Naive thymus-derived CD8-positive, alpha-beta T cell (primary cell): ENCODE measurements at regions not wholly inside any gene's neighbourhood (a gene's known extent, or its start where the extent isn't known, plus 50 kb on each side); places are given as distances from the start of the nearest gene placed in this dataset.

Experiments
- ATAC-seq, 2 donors: fragments of 150-1000 bp; cut with Tn5 transposase in 1 of 2; sonication (Bioruptor Pico), chemical (Tn5 transposase) in 1 of 2; 1 replicate in 1 of 2; 2 replicates in 1 of 2; pipeline ENCODE4 v1.10.0; 2021; ENCODE audit warnings: mild to moderate bottlenecking in 2 of 2, moderate library complexity in 2 of 2
- POLR2A ChIA-PET: fragments of 350-600 bp; sonication (Branson Sonifier 250); formaldehyde crosslinking; loops from one replicate; lab custom pipeline; 2021; ENCODE audit warnings: antibody characterized with exemption; lab: Charles Lee
- DNase-seq, 10 donors: peaks; one replicate each; pipeline versions ENCODE4 v3.0.0 to v3.0.0-alpha.2; 2020 to 2022
- H3K27ac Mint-ChIP-seq, 10 donors: one replicate each; pipeline ENCODE4 v1.8.0; 2020 to 2022; ENCODE audit warnings: mild to moderate bottlenecking in 10 of 10, mixed read lengths in 10 of 10, moderate library complexity in 4 of 10, inconsistent platforms in 1 of 10
- H3K27me3 Mint-ChIP-seq, 5 donors: one replicate each; pipeline ENCODE4 v1.8.0; 2021 to 2022; ENCODE audit warnings: mixed read lengths in 5 of 5
- H3K36me3 Mint-ChIP-seq, 3 donors: one replicate each; pipeline ENCODE4 v1.8.0; 2020 to 2022; ENCODE audit warnings: mixed read lengths in 3 of 3, mild to moderate bottlenecking in 2 of 3, inconsistent platforms in 1 of 3
- H3K4me1 Mint-ChIP-seq, 4 donors: one replicate each; pipeline ENCODE4 v1.8.0; 2021 to 2022; ENCODE audit warnings: mixed read lengths in 4 of 4
- H3K4me3 Mint-ChIP-seq, 10 donors: one replicate each; pipeline ENCODE4 v1.8.0; 2020 to 2022; ENCODE audit warnings: mild to moderate bottlenecking in 10 of 10, mixed read lengths in 10 of 10, moderate library complexity in 6 of 10, inconsistent platforms in 1 of 10
- H3K9me3 Mint-ChIP-seq, 9 donors: one replicate each; pipeline ENCODE4 v1.8.0; 2020 to 2022; ENCODE audit warnings: mixed read lengths in 9 of 9, mild to moderate bottlenecking in 3 of 9, inconsistent platforms in 1 of 9, moderate library complexity in 1 of 9

DNA sequence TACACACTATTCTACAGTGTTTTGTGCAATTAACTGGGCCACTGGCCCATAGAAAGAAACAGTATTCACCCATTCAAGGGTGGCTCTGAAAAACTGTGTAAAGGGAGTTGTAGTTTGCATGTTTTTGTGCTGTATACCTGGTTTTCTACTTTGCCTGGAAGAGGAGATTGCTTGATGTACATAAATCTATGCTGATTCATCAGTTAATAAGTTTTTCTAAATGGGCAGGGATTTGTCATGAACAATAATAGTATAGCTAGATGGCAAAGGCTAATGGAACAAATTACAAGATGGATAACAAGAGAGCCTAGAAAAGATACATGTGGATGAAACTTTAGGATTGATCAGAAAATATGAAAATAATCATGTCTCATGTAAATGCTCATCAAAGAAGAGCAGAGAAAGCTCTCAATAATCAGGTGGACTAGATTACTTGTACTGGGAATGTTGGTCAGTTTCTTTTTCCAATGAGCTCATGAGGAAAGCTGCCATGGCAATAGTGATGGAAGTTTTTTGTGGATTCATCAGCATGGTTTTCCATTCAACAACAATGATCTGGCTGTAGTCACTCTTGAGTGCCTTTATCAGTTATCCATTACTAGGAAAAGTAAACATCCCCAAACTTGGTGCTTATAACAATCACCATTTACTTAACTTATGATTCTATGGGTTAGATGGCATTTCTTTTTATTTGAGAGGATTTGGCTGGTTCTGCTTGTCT lies 602.8 kb downstream of the BRINP3 start:
- H3K27ac Mint-ChIP-seq = no peak overlapping the region
- H3K9me3 Mint-ChIP-seq = peaks cover 2 to 31% (median 15%) of the 10 kb centered on the region in 9 donors
- H3K4me1 Mint-ChIP-seq = no peaks in the 10 kb centered on the region
- H3K4me3 Mint-ChIP-seq = no peak overlapping the region
- H3K27me3 Mint-ChIP-seq = no peaks in the 10 kb centered on the region
- no peak for DNase-seq
- POLR2A ChIA-PET = no interaction called here
- H3K36me3 Mint-ChIP-seq = no peaks in the 10 kb centered on the region
- no peak for ATAC-seq

DNA sequence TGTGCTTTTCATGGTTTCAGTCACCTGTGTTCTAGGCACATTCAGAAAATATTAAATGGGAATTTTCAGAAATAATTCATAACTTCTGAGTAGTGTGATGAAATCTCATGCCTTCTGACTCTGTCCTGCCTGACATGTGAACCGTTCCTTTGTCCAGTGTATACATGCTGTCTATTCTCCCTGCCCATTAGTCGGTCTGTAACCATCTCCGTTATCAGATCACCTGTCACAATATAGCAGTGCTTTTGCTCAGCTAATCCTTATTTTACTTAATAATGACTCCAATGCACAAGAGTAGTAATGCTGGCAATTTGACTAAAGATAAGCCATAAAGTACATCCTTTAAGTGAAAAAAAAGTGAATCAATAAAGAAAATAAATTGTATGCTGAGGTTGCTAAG lies 597.5 kb downstream of the BRINP3 start:
- Mint-ChIP-seq H3K9me3 (peaks cover 5 to 32% (median 12%) of the 10 kb centered on the region in 9 donors), H3K27me3 (no peaks in the 10 kb centered on the region), H3K27ac (no peak overlapping the region), H3K4me1 (no peaks in the 10 kb centered on the region), H3K4me3 (no peak overlapping the region), H3K36me3 (no peaks in the 10 kb centered on the region)
- POLR2A ChIA-PET = no interaction called here
- no peak for DNase-seq
- ATAC-seq = no peak

DNA sequence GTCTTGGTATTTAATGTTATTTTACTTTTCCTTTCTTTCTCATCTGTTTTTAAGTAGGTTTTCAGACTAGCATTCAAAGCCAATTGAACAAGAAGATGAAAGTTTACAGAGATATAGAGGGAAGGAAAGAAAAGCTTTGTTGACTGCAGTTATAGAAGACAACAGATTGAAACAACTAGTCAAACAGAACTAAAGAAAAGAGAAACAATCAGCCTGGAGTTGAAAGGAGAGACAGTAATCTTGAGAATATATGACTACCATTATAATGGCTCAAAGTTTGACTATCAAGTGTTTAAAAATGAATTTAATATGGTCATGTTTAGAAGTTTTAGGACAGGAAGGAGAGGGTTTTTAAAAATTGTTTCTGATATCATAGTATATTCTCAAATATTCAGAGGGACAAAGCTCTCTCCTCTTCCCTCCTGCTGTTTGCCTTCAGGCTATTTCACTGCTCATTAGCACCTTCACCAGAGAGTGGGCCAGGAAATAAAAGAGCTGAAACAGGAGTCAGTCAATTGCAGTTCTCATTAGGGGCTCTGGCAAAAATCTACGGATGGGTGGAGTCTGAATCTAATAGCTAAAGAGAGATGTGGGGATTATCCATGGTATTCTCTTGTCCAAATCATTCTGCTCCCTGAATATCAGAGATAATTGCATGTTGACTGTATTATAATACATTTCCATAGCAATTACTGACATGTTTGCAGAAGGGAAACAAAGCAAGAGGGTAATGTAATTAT lies 577.8 kb downstream of the BRINP3 start:
- H3K4me3 Mint-ChIP-seq = no peak overlapping the region
- no peaks in the 10 kb centered on the region for H3K27me3 Mint-ChIP-seq
- H3K36me3 Mint-ChIP-seq = no peaks in the 10 kb centered on the region
- DNase-seq (no peak), ATAC-seq (no peak)
- POLR2A ChIA-PET = no interaction called here
- peaks cover 2 to 20% (median 11%) of the 10 kb centered on the region in 9 donors for H3K9me3 Mint-ChIP-seq
- no peaks in the 10 kb centered on the region for H3K4me1 Mint-ChIP-seq
- no peak overlapping the region for H3K27ac Mint-ChIP-seq

DNA sequence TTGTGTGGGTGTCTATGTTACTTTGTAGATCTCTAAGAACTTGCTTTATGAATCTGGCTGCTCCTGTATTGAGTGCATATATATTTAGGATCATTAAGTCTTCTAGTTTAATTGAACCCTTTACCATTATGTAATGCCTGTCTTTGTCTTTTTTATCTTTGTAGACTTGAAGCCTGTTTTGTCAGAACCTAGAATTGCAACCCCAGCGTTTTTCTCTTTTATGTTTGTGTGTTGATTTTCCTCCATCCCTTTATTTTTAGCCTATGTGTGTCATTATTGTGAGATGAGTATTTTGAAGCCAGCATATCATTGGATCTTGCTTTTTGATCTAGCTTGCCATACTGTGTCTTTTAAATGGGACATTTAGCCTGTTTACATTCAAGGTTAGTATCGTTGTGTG lies 573.2 kb downstream of the BRINP3 start:
- ATAC-seq = no peak
- POLR2A ChIA-PET = no interaction called here
- DNase-seq = no peak
- H3K27ac Mint-ChIP-seq = no peak overlapping the region
- no peak overlapping the region for H3K4me3 Mint-ChIP-seq
- no peaks in the 10 kb centered on the region for H3K27me3 Mint-ChIP-seq
- H3K36me3 Mint-ChIP-seq = peaks cover 0 to 19% (median 0%) of the 10 kb centered on the region in 3 donors
- peaks cover 4 to 40% (median 22%) of the 10 kb centered on the region in 9 donors for H3K9me3 Mint-ChIP-seq
- no peaks in the 10 kb centered on the region for H3K4me1 Mint-ChIP-seq

DNA sequence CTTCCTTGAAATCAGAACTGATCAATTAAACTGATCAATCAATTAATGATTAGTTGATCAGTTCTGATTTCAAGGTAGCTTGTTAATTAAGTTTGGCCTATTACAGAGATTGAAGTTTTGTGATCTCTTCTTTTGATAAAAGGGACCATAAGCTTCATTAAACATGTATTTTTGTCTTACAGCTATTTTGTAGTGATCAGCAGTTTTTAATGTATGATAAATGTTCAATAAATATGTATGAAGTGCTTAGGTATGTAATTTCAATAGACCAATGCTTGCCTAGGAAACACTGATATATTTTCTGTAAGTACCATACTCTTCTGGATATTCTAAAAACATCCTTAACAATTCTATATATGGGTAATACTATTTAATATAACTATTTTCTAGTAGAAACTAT lies 569.6 kb downstream of the BRINP3 start:
- POLR2A ChIA-PET = no interaction called here
- no peak overlapping the region for H3K4me3 Mint-ChIP-seq
- H3K27me3 Mint-ChIP-seq = no peaks in the 10 kb centered on the region
- ATAC-seq (no peak), DNase-seq (no peak)
- H3K9me3 Mint-ChIP-seq = peaks cover 0 to 45% (median 26%) of the 10 kb centered on the region in 9 donors
- H3K36me3 Mint-ChIP-seq = peaks cover 0 to 19% (median 0%) of the 10 kb centered on the region in 3 donors
- H3K4me1 Mint-ChIP-seq = no peaks in the 10 kb centered on the region
- H3K27ac Mint-ChIP-seq = no peak overlapping the region

DNA sequence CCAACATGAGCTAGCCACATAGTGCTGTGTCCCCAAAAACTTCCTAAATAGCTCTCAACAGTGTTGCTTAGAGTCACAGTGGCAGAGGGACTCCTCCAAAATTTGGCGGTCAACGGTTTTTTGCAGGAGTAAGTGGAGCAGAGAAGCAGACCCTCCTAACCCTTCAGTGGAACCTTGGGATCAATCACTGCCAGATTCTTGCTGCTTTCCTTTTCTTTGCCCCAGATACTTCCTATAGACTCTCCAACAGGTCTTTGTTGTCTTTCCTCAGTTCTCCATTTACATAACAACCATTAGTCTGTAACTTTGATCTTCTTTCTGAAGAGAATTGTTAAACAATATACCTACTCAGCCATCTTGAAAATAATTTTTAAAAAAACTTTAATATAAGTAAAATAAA lies 556.1 kb downstream of the BRINP3 start:
- Mint-ChIP-seq H3K9me3 (peaks cover 8 to 66% (median 22%) of the 10 kb centered on the region in 9 donors), H3K36me3 (no peaks in the 10 kb centered on the region), H3K4me3 (no peak overlapping the region), H3K4me1 (no peaks in the 10 kb centered on the region), H3K27me3 (no peaks in the 10 kb centered on the region), H3K27ac (no peak overlapping the region)
- DNase-seq (no peak), ATAC-seq (no peak)
- POLR2A ChIA-PET = no interaction called here

DNA sequence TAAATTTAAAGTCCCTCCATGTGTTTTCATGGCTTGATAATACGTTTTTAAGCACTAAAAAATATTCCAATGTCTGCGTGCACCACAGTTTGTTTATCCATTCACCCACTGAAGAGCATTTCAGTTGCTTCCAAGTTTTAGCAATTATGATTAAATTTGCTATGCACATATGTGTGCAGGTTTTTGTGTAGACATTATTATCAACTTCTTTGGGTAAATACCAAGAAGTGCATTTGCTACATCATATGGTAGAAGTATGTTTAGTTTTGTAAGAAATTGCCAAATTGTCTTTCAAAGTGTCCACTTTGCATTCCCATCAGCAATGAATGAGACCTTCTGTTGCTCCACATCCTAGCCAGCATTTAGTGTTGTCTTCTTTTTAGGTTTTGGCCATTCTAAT lies 550.0 kb downstream of the BRINP3 start:
- DNase-seq = no peak
- no peak for ATAC-seq
- no peak overlapping the region for H3K4me3 Mint-ChIP-seq
- H3K27ac Mint-ChIP-seq = no peak overlapping the region
- H3K9me3 Mint-ChIP-seq = peaks cover 4 to 52% (median 17%) of the 10 kb centered on the region in 9 donors
- H3K4me1 Mint-ChIP-seq = no peaks in the 10 kb centered on the region
- H3K36me3 Mint-ChIP-seq = no peaks in the 10 kb centered on the region
- POLR2A ChIA-PET = no interaction called here
- no peaks in the 10 kb centered on the region for H3K27me3 Mint-ChIP-seq

DNA sequence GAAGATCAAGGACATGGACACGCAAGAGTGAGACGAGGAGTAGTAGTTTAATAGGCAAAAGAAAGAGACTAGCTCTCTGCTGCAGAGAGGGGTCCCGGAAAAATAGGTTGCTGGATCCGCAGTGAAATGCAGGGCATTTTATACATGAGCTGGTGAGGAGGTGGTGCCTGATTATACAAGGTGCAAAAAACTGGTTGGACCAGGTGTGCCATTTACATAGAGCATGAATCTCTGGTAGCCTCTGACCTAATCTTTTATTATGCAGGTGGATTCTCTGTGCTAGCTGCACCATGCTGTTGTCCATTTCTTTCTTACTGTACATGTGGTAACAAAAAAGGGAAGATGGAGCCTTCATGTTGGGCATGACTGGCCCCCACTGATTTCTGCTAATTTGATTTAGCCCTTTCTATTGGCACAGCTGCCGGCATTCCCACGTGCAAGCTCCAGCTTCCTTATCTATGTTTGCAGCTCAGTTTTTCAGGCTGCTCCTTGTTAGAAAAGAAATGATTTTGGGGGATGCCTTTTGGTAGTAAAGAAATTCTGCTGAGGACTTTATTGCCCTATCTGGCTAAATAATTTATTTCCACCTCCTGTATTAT lies 548.1 kb downstream of the BRINP3 start:
- no peaks in the 10 kb centered on the region for H3K4me1 Mint-ChIP-seq
- ATAC-seq = no peak

DNA sequence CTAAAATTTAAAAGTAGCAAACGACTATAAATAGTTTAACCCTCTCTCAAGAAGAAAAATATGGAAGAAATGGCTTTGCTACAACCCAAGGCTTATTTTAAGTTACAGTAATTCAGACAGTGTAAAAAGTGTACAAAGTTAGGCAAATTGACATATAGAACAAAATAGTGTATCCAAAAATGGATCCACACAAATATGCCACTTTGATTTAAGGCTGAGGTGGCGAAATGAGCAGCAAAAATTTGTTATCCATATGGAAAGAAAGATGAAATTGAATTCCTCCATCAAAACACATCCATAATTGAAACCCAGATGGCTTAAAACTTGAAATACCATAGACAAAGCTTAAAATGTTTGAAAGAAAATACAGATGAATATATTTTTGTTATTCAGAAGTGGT lies 540.8 kb downstream of the BRINP3 start:
- peaks cover 0 to 7% (median 0%) of the 10 kb centered on the region in 3 donors for H3K36me3 Mint-ChIP-seq
- no peaks in the 10 kb centered on the region for H3K27me3 Mint-ChIP-seq
- H3K9me3 Mint-ChIP-seq = peaks cover 8 to 34% (median 23%) of the 10 kb centered on the region in 9 donors
- H3K4me1 Mint-ChIP-seq = no peaks in the 10 kb centered on the region
- ATAC-seq = no peak
- no peak for DNase-seq
- H3K4me3 Mint-ChIP-seq = no peak overlapping the region
- H3K27ac Mint-ChIP-seq = no peak overlapping the region
- POLR2A ChIA-PET = no interaction called here

More for the DNA sequence above, 548.1 kb downstream of the BRINP3 start:
- peaks cover 0 to 4% (median 0%) of the 10 kb centered on the region in 3 donors for H3K36me3 Mint-ChIP-seq
- no peak overlapping the region for H3K27ac Mint-ChIP-seq
- H3K27me3 Mint-ChIP-seq = no peaks in the 10 kb centered on the region
- peak overlapping the region in 1 of 10 donors; percentile 26 for H3K4me3 Mint-ChIP-seq
- no peak for DNase-seq
- POLR2A ChIA-PET = no interaction called here
- peaks cover 2 to 44% (median 20%) of the 10 kb centered on the region in 9 donors for H3K9me3 Mint-ChIP-seq

DNA sequence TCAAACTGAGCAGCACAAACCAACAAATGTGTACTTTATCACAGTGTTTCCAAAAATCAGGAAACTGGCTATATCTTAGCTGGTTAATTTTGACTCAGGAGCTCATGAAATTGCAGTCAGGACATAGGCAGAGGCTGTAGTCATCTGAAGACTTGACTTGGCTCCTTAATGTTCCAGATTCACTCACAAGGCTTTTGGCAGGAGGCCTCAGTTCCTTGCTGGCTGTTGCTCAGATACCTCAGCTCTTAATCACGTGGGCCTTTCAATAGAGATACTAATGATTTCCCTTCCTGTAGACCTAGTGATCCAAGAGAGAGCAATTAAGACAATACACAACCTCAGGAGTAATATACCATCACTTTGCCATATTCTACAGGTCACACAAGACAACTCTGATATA lies 537.7 kb downstream of the BRINP3 start:
- Mint-ChIP-seq H3K36me3 (peaks cover 0 to 3% (median 0%) of the 10 kb centered on the region in 3 donors), H3K9me3 (peaks cover 3 to 22% (median 12%) of the 10 kb centered on the region in 9 donors), H3K27me3 (no peaks in the 10 kb centered on the region), H3K4me1 (no peaks in the 10 kb centered on the region), H3K4me3 (no peak overlapping the region), H3K27ac (no peak overlapping the region)
- ATAC-seq (no peak), DNase-seq (no peak)
- POLR2A ChIA-PET = no interaction called here

DNA sequence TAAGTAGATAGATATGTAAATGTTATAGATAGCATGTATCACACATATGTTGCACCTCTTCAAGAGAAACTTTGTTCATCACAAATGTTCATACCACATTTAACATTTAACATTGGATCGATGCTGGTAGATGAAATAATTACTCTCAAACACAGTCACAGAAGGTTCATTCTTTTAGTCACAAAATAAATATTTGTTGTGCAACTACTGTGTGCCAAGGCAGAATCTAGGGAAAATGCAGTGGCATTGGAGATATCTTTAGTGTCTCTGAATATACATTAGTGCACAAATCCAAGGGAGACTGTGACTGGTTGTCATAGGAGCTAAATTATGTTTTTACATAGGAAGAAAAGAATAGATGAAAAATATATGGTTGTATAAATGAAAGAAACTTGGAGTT lies 535.7 kb downstream of the BRINP3 start:
- DNase-seq = no peak
- POLR2A ChIA-PET = no interaction called here
- H3K4me1 Mint-ChIP-seq = no peaks in the 10 kb centered on the region
- no peak overlapping the region for H3K4me3 Mint-ChIP-seq
- no peak overlapping the region for H3K27ac Mint-ChIP-seq
- H3K27me3 Mint-ChIP-seq = no peaks in the 10 kb centered on the region
- no peak for ATAC-seq
- peaks cover 2 to 23% (median 9%) of the 10 kb centered on the region in 9 donors for H3K9me3 Mint-ChIP-seq
- no peaks in the 10 kb centered on the region for H3K36me3 Mint-ChIP-seq

DNA sequence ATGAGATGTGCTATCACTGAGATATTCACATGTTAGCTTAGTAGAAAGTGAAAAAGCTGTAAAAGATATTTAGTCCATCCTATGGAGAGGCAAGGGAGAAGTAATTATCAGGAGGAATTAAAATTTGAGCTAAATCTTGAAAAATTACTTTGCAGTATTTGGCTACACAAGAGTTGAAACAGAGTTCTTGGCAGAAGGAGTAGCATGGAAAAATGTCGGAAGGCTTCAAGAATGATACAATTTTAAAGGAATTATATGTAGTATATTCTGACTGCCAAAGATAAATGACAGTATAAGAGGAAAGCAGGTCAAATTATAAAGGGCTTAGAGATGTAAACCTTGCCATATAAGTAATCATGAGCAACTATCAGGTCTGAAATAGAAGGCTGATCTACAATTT lies 518.9 kb downstream of the BRINP3 start:
- peaks cover 0 to 10% (median 4%) of the 10 kb centered on the region in 9 donors for H3K9me3 Mint-ChIP-seq
- no peaks in the 10 kb centered on the region for H3K27me3 Mint-ChIP-seq
- DNase-seq (no peak), ATAC-seq (no peak)
- no peak overlapping the region for H3K4me3 Mint-ChIP-seq
- H3K36me3 Mint-ChIP-seq = no peaks in the 10 kb centered on the region
- no peaks in the 10 kb centered on the region for H3K4me1 Mint-ChIP-seq
- H3K27ac Mint-ChIP-seq = no peak overlapping the region
- POLR2A ChIA-PET = no interaction called here

DNA sequence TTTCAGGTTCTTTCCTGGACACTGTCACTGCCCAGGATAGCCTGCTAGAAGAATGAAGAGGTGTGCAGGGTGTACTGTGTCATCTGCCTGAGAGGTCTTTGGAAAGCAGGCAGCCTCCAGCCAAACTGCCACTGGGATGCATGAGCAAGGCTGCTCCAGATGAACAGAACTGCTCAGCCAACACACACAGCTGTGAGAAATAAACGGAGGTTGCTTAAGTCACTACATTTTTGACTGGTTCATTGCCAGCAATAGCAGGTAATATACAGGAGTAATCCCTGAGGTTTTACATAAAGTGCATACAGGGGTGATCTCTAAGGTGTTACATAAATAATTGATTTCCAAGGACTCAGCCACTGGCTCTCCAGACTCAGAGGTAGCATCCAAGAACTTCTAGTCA lies 516.9 kb downstream of the BRINP3 start:
- no peak for DNase-seq
- H3K27ac Mint-ChIP-seq = no peak overlapping the region
- no peak overlapping the region for H3K4me3 Mint-ChIP-seq
- no peak for ATAC-seq
- H3K4me1 Mint-ChIP-seq = no peaks in the 10 kb centered on the region
- POLR2A ChIA-PET = no interaction called here
- H3K27me3 Mint-ChIP-seq = no peaks in the 10 kb centered on the region
- peaks cover 0 to 10% (median 4%) of the 10 kb centered on the region in 9 donors for H3K9me3 Mint-ChIP-seq
- no peaks in the 10 kb centered on the region for H3K36me3 Mint-ChIP-seq
